HG03039 (cell line): ENCODE measurements at regions not wholly inside any gene's neighbourhood (a gene's known extent, or its start where the extent isn't known, plus 50 kb on each side); places are given as distances from the start of the nearest gene placed in this dataset.
"Not testable (repeated sequence)": the region's sequence is repeated elsewhere in the genome, so short reads cannot be mapped to it uniquely, and the experiment has no call there.

Experiments
- ATAC-seq: cut with Tn5 transposase; IDR thresholded peaks from one replicate; pipeline ENCODE4 v1.9.1; 2021; ENCODE audit warnings: mild to moderate bottlenecking, moderate library complexity; ENCODE audit not compliant: unreplicated experiment

- no peak for ATAC-seq
Observed at GRCh38 chr4:180962268-180962667, 1280.9 kb upstream of the TENM3 start.

- ATAC-seq, result no peak
Observed at GRCh38 chr4:180966312-180966711, 1276.9 kb upstream of the TENM3 start.

- no peak for ATAC-seq
Observed at GRCh38 chr4:180967936-180968335, 1275.3 kb upstream of the TENM3 start.

GRCh38 chr4:180973894-180974293 lies 1269.3 kb upstream of the TENM3 start:
- no peak for ATAC-seq

- no peak for ATAC-seq
Observed at GRCh38 chr4:180990931-180991330, 1252.3 kb upstream of the TENM3 start.

- no peak for ATAC-seq
Observed at GRCh38 chr4:180993244-180993836, 1249.9 kb upstream of the TENM3 start.

GRCh38 chr4:180994722-180995121 lies 1248.5 kb upstream of the TENM3 start:
- ATAC-seq, result no peak

GRCh38 chr4:180999217-180999616 lies 1244.0 kb upstream of the TENM3 start:
- ATAC-seq, result no peak

- ATAC-seq, result no peak
Observed at GRCh38 chr4:181004056-181004455, 1239.1 kb upstream of the TENM3 start.

- no peak for ATAC-seq
Observed at GRCh38 chr4:181006499-181007260, 1236.5 kb upstream of the TENM3 start.

- no peak for ATAC-seq
Observed at GRCh38 chr4:181007751-181008150, 1235.5 kb upstream of the TENM3 start.

GRCh38 chr4:181008164-181008563 lies 1235.0 kb upstream of the TENM3 start:
- ATAC-seq, result no peak

GRCh38 chr4:181013162-181013561 lies 1230.0 kb upstream of the TENM3 start:
- no peak for ATAC-seq

- no peak for ATAC-seq
Observed at GRCh38 chr4:181017038-181017437, 1226.2 kb upstream of the TENM3 start.

- ATAC-seq, result no peak
Observed at GRCh38 chr4:181018472-181018871, 1224.7 kb upstream of the TENM3 start.

GRCh38 chr4:181018913-181019312 lies 1224.3 kb upstream of the TENM3 start:
- ATAC-seq, result no peak

- ATAC-seq, result no peak
Observed at GRCh38 chr4:181020456-181020855, 1222.7 kb upstream of the TENM3 start.

- ATAC-seq, result no peak
Observed at GRCh38 chr4:181021213-181021612, 1222.0 kb upstream of the TENM3 start.

- not testable (repeated sequence) for ATAC-seq
Observed at GRCh38 chr4:181030135-181030921, 1212.9 kb upstream of the TENM3 start.

- no peak for ATAC-seq
Observed at GRCh38 chr4:181030961-181031360, 1212.2 kb upstream of the TENM3 start.

GRCh38 chr4:181043486-181043885 lies 1199.7 kb upstream of the TENM3 start:
- ATAC-seq, result no peak

GRCh38 chr4:181046809-181047208 lies 1196.4 kb upstream of the TENM3 start:
- no peak for ATAC-seq
